WTC11 (cell line): ENCODE measurements at regions not wholly inside any gene's neighbourhood (a gene's known extent, or its start where the extent isn't known, plus 50 kb on each side); places are given as distances from the start of the nearest gene placed in this dataset.

ENCODE experiments used
- ATAC-seq: fragments of 200-7000 bp; cut with Tn5 transposase; 2 replicates; pipeline ENCODE4 v1.10.0; 2021; ENCODE audit warnings: mild to moderate bottlenecking, moderate library complexity
- CTCF ChIA-PET: fragments of 300-600 bp; sonication (Branson Sonifier 250); formaldehyde crosslinking; loops from one replicate; lab custom pipeline; 2021; ENCODE audit warnings: antibody characterized with exemption; lab: Charles Lee
- POLR2A ChIA-PET: fragments of 350-600 bp; sonication (Branson Sonifier 250); formaldehyde crosslinking; loops from one replicate; lab custom pipeline; 2021; ENCODE audit warnings: antibody characterized with exemption; lab: Charles Lee
- DNase-seq: peaks from one replicate; pipeline ENCODE4 v3.0.0; 2021; ENCODE audit warnings: low spot score
- H3K27ac Mint-ChIP-seq: 2 replicates; pipeline ENCODE4 v1.8.0; 2021; ENCODE audit warnings: mixed read lengths
- H3K27me3 Mint-ChIP-seq: 2 replicates; pipeline ENCODE4 v1.8.0; 2021; ENCODE audit warnings: low read depth, mild to moderate bottlenecking, moderate library complexity, mixed read lengths
- H3K36me3 Mint-ChIP-seq: 2 replicates; pipeline ENCODE4 v1.8.0; 2021; ENCODE audit warnings: mixed read lengths
- H3K4me1 Mint-ChIP-seq: 2 replicates; pipeline ENCODE4 v1.8.0; 2022; ENCODE audit warnings: mixed read lengths
- H3K4me3 Mint-ChIP-seq: 2 replicates; pipeline ENCODE4 v1.8.0; 2021; ENCODE audit warnings: mild to moderate bottlenecking, moderate library complexity, mixed read lengths
- H3K9me3 Mint-ChIP-seq: 2 replicates; pipeline ENCODE4 v1.8.0; 2021; ENCODE audit warnings: mixed read lengths
- CREB1 ChIP-seq: sonication (generic); formaldehyde crosslinking; IDR thresholded peaks from 2 replicates; pipeline ENCODE4 v1.8.0; 2023; ENCODE audit warnings: mild to moderate bottlenecking, missing genetic modification reagents
- CREM ChIP-seq: sonication (generic); formaldehyde crosslinking; IDR thresholded peaks from 2 replicates; pipeline ENCODE4 v1.8.1; 2022; ENCODE audit warnings: mild to moderate bottlenecking, missing genetic modification reagents, moderate library complexity
- GTF2I ChIP-seq: fragments of 250-450 bp; sonication (Bioruptor Pico); conservative IDR thresholded peaks from 2 replicates; pipeline ENCODE4 v1.4.0; 2021; ENCODE audit warnings: mild to moderate bottlenecking
- IRF1 ChIP-seq: sonication (generic); formaldehyde crosslinking; IDR thresholded peaks from 2 replicates; pipeline ENCODE4 v1.8.0; 2023; ENCODE audit warnings: missing genetic modification reagents
- NFE2L1 ChIP-seq: sonication (generic); formaldehyde crosslinking; IDR thresholded peaks from 2 replicates; pipeline ENCODE4 v1.8.1; 2023; ENCODE audit warnings: missing genetic modification reagents
- PREB ChIP-seq: sonication (generic); formaldehyde crosslinking; IDR thresholded peaks from 2 replicates; pipeline ENCODE4 v1.8.1; 2022; ENCODE audit warnings: mild to moderate bottlenecking, missing genetic modification reagents, moderate library complexity, borderline replicate concordance
- SOX15 ChIP-seq: fragments of 250-450 bp; sonication (Bioruptor Pico); IDR thresholded peaks from 2 replicates; pipeline ENCODE4 v1.9.0; 2021; ENCODE audit warnings: mild to moderate bottlenecking
- SP1 ChIP-seq: sonication (generic); formaldehyde crosslinking; conservative IDR thresholded peaks from 2 replicates; pipeline ENCODE4 v1.8.1; 2022; ENCODE audit warnings: missing genetic modification reagents
- ZBTB21 ChIP-seq: sonication (generic); formaldehyde crosslinking; IDR thresholded peaks from 2 replicates; pipeline ENCODE4 v1.8.1; 2023; ENCODE audit warnings: mild to moderate bottlenecking, missing genetic modification reagents, borderline replicate concordance
- ZNF219 ChIP-seq: sonication (generic); formaldehyde crosslinking; IDR thresholded peaks from 2 replicates; pipeline ENCODE4 v1.8.0; 2023; ENCODE audit warnings: missing genetic modification reagents, mild to moderate bottlenecking, borderline replicate concordance
- ZNF232 ChIP-seq: sonication (generic); formaldehyde crosslinking; IDR thresholded peaks from 2 replicates; pipeline ENCODE4 v1.8.0; 2022; ENCODE audit warnings: mild to moderate bottlenecking, missing genetic modification reagents
- ZNF396 ChIP-seq: fragments of 250-450 bp; sonication (Bioruptor Pico); IDR thresholded peaks from 2 replicates; pipeline ENCODE4 v1.8.0; 2021; ENCODE audit warnings: mild to moderate bottlenecking, moderate library complexity, borderline replicate concordance
- ZNF671 ChIP-seq: fragments of 250-450 bp; sonication (Bioruptor Pico); IDR thresholded peaks from 2 replicates; pipeline ENCODE4 v1.8.0; 2021; ENCODE audit warnings: mild to moderate bottlenecking
- TF ChIP-seq, protein P1 (sequence below): sonication (generic); formaldehyde crosslinking; IDR thresholded peaks from 2 replicates; pipeline ENCODE4 v1.8.1; 2023; ENCODE audit warnings: mild to moderate bottlenecking, missing genetic modification reagents
- TF ChIP-seq, protein P2 (sequence below): sonication (generic); formaldehyde crosslinking; conservative IDR thresholded peaks from 2 replicates; pipeline ENCODE4 v1.8.1; 2023; ENCODE audit warnings: mild to moderate bottlenecking, low read depth, missing genetic modification reagents, moderate library complexity
- TF ChIP-seq, protein P3 (sequence below): sonication (generic); formaldehyde crosslinking; IDR thresholded peaks from 2 replicates; pipeline ENCODE4 v1.8.1; 2023; ENCODE audit warnings: mild to moderate bottlenecking, missing genetic modification reagents, moderate library complexity
- TF ChIP-seq, protein P4 (sequence below): sonication (generic); formaldehyde crosslinking; IDR thresholded peaks from 2 replicates; pipeline ENCODE4 v1.8.1; 2023; ENCODE audit warnings: mild to moderate bottlenecking, missing genetic modification reagents

DNA sequence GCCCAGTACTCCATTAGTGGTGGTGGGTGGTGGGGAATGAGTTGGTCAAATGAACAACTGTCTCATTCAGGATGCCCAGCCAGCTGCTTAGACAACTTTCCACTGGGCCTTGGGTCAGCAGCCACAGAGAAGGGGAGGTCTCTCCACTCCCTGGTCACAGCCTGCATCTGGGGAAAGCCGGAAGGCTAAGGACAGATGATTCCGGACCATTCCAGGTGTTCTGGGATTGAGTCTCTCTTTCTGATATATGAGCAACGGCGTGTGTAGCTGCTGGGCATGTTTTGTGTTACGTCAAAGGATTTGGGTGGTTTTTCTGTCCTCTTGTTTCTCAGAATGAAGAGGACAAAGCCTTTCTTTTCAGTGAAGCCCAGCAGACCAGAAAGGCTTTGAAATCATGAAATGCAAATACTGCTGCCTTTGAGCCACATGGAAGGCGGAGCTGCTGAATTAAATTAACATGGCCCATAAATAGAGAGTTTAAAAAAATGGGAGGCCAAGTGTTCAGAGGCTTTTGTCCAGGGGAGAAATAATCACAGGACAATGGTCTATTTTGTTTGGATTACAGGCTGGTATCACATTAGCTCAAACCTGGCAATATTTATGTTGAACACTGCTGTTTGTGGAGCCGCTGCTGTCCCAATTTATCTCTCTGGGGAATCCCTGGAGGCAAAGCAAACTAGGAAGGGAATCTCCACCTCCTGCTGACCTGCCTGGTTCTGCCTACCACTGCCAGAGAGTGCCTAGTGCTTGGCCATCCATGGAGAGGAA lies 234.4 kb upstream of the E2F8 start (continued):
- no peak for TF ChIP-seq PREB (CRISPR knock-in tag)

GRCh38 chr11:19474211-19474610 lies 233.5 kb upstream of the E2F8 start:
- H3K27me3 Mint-ChIP-seq, result no peaks in the 10 kb centered on the region; the same call in 1 of the 2 replicates
- no peaks in the 10 kb centered on the region for H3K9me3 Mint-ChIP-seq
- TF ChIP-seq ZNF396 (CRISPR knock-in tag), result no peak
- no peak for TF ChIP-seq SOX15 (CRISPR knock-in tag)
- TF ChIP-seq CREM, result no peak
- no peak for TF ChIP-seq ZNF232 (CRISPR knock-in tag)
- TF ChIP-seq, protein P1, sequence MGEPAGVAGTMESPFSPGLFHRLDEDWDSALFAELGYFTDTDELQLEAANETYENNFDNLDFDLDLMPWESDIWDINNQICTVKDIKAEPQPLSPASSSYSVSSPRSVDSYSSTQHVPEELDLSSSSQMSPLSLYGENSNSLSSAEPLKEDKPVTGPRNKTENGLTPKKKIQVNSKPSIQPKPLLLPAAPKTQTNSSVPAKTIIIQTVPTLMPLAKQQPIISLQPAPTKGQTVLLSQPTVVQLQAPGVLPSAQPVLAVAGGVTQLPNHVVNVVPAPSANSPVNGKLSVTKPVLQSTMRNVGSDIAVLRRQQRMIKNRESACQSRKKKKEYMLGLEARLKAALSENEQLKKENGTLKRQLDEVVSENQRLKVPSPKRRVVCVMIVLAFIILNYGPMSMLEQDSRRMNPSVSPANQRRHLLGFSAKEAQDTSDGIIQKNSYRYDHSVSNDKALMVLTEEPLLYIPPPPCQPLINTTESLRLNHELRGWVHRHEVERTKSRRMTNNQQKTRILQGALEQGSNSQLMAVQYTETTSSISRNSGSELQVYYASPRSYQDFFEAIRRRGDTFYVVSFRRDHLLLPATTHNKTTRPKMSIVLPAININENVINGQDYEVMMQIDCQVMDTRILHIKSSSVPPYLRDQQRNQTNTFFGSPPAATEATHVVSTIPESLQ (CRISPR knock-in tag), result no peak
- TF ChIP-seq ZNF671 (CRISPR knock-in tag), result no peak
- no peak for TF ChIP-seq ZBTB21
- TF ChIP-seq SP1 (CRISPR knock-in tag), result no peak
- TF ChIP-seq, protein P2, sequence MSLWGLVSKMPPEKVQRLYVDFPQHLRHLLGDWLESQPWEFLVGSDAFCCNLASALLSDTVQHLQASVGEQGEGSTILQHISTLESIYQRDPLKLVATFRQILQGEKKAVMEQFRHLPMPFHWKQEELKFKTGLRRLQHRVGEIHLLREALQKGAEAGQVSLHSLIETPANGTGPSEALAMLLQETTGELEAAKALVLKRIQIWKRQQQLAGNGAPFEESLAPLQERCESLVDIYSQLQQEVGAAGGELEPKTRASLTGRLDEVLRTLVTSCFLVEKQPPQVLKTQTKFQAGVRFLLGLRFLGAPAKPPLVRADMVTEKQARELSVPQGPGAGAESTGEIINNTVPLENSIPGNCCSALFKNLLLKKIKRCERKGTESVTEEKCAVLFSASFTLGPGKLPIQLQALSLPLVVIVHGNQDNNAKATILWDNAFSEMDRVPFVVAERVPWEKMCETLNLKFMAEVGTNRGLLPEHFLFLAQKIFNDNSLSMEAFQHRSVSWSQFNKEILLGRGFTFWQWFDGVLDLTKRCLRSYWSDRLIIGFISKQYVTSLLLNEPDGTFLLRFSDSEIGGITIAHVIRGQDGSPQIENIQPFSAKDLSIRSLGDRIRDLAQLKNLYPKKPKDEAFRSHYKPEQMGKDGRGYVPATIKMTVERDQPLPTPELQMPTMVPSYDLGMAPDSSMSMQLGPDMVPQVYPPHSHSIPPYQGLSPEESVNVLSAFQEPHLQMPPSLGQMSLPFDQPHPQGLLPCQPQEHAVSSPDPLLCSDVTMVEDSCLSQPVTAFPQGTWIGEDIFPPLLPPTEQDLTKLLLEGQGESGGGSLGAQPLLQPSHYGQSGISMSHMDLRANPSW (CRISPR knock-in tag), result no peak
- no peak for TF ChIP-seq NFE2L1
- TF ChIP-seq, protein P3, sequence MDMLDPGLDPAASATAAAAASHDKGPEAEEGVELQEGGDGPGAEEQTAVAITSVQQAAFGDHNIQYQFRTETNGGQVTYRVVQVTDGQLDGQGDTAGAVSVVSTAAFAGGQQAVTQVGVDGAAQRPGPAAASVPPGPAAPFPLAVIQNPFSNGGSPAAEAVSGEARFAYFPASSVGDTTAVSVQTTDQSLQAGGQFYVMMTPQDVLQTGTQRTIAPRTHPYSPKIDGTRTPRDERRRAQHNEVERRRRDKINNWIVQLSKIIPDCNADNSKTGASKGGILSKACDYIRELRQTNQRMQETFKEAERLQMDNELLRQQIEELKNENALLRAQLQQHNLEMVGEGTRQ (CRISPR knock-in tag), result no peak
- TF ChIP-seq ZNF219 (CRISPR knock-in tag), result no peak
- no peak for TF ChIP-seq IRF1 (CRISPR knock-in tag)
- no peak for TF ChIP-seq GTF2I
- TF ChIP-seq, protein P4, sequence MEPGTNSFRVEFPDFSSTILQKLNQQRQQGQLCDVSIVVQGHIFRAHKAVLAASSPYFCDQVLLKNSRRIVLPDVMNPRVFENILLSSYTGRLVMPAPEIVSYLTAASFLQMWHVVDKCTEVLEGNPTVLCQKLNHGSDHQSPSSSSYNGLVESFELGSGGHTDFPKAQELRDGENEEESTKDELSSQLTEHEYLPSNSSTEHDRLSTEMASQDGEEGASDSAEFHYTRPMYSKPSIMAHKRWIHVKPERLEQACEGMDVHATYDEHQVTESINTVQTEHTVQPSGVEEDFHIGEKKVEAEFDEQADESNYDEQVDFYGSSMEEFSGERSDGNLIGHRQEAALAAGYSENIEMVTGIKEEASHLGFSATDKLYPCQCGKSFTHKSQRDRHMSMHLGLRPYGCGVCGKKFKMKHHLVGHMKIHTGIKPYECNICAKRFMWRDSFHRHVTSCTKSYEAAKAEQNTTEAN, result no peak
- no peak for TF ChIP-seq CREB1
- CTCF ChIA-PET, result no interaction called here
- no peaks in the 10 kb centered on the region for H3K36me3 Mint-ChIP-seq
- H3K27ac Mint-ChIP-seq, result no peak overlapping the region
- H3K4me1 Mint-ChIP-seq, result peaks cover 25% of the 10 kb centered on the region
- DNase-seq (no peak), ATAC-seq (no peak)
- no peak overlapping the region for H3K4me3 Mint-ChIP-seq
- POLR2A ChIA-PET, result no interaction called here
